ENCODE measurements at regions not wholly inside any gene's neighbourhood (a gene's known extent, or its start where the extent isn't known, plus 50 kb on each side); places are given as distances from the start of the nearest gene placed in this dataset.

GRCh38 chr7:25949736-25950487 lies 202.1 kb upstream of the NFE2L3 start:
- TF ChIP-seq CTCF (IDR thresholded peaks at IDR 0.05) (no peak), POLR2A (IDR thresholded peaks at IDR 0.05) (no peak), EP300 (IDR thresholded peaks at IDR 0.05) (no peak)
